IMR-90 (cell line): ENCODE measurements at regions not wholly inside any gene's neighbourhood (a gene's known extent, or its start where the extent isn't known, plus 50 kb on each side); places are given as distances from the start of the nearest gene placed in this dataset.

ENCODE experiments used
- ATAC-seq: fragments of 200-7000 bp; cut with Tn5 transposase; 2 replicates; pipeline ENCODE4 v1.9.1; 2020; ENCODE audit warnings: low read depth, mild to moderate bottlenecking, moderate library complexity
- BruUV-seq: library from RNA; stranded (reverse); fragments of 400-500 nt; replicated peaks from 2 replicates; lab custom pipeline; 2021; lab: Mats Ljungman, UMichigan
- CTCF ChIA-PET: fragments of 300-600 bp; formaldehyde crosslinking; extraction: SDS; loops from one replicate; lab custom pipeline; 2021; ENCODE audit warnings: antibody characterized with exemption; lab: Yijun Ruan, JAX
- POLR2A ChIA-PET: fragments of 300-600 bp; sonication (Branson Sonifier 250); formaldehyde crosslinking; loops from one replicate; lab custom pipeline; 2022; ENCODE audit warnings: antibody characterized with exemption; ENCODE audit not compliant: unreplicated experiment; lab: Charles Lee
- DNase-seq: peaks from one replicate; pipeline ENCODE4 v3.0.0; 2013
- H2AFZ ChIP-seq: replicated peaks from 2 replicates; pipeline ENCODE3; 2013; ENCODE audit warnings: low read length, mild to moderate bottlenecking; ENCODE audit not compliant: poor library complexity
- H2AK5ac ChIP-seq: 2 replicates; pipeline ENCODE4 v1.6.1; 2013; ENCODE audit warnings: low read depth, low read length, inconsistent platforms
- H2AK9ac ChIP-seq: replicated peaks from 2 replicates; pipeline ENCODE3; 2013; ENCODE audit warnings: mild to moderate bottlenecking, low read depth, low read length, moderate library complexity; ENCODE audit not compliant: poor library complexity
- H2BK120ac ChIP-seq: 2 replicates; pipeline ENCODE4 v1.6.1; 2013; ENCODE audit warnings: low read depth, low read length, inconsistent platforms
- H2BK15ac ChIP-seq: 3 replicates; pipeline ENCODE4 v1.6.1; 2013; ENCODE audit warnings: low read depth, low read length, inconsistent platforms
- H2BK20ac ChIP-seq: 2 replicates; pipeline ENCODE4 v1.6.1; 2013; ENCODE audit warnings: low read depth, mild to moderate bottlenecking, inconsistent platforms, low read length, moderate library complexity
- H2BK5ac ChIP-seq: 2 replicates; pipeline ENCODE4 v1.6.1; 2013; ENCODE audit warnings: mild to moderate bottlenecking, low read depth, low read length, inconsistent platforms; ENCODE audit not compliant: poor library complexity, severe bottlenecking
- H3K14ac ChIP-seq: replicated peaks from 2 replicates; pipeline ENCODE4 v1.6.1; 2013; ENCODE audit warnings: low read depth, low read length, inconsistent platforms
- H3K18ac ChIP-seq: 2 replicates; pipeline ENCODE4 v1.6.1; 2013; ENCODE audit warnings: low read depth, low read length, control low read depth
- H3K23ac ChIP-seq: 2 replicates; pipeline ENCODE4 v1.6.1; 2013; ENCODE audit warnings: low read depth, low read length, inconsistent platforms
- H3K27ac ChIP-seq: 2 replicates; pipeline ENCODE4 v1.5.1; 2013; ENCODE audit warnings: mild to moderate bottlenecking, control low read depth, low read length; ENCODE audit not compliant: insufficient read depth
- H3K27me3 ChIP-seq: 2 replicates; pipeline ENCODE4 v1.6.1; 2013; ENCODE audit warnings: low read length; ENCODE audit not compliant: control insufficient read depth, insufficient read depth
- H3K36me3 ChIP-seq: 2 replicates; pipeline ENCODE4 v1.6.1; 2013; ENCODE audit warnings: low read length, mixed read lengths; ENCODE audit not compliant: control insufficient read depth, insufficient read depth
- H3K4ac ChIP-seq: 2 replicates; pipeline ENCODE4 v1.6.1; 2013; ENCODE audit warnings: low read depth, low read length, inconsistent platforms
- H3K4me1 ChIP-seq: 2 replicates; pipeline ENCODE4 v1.6.1; 2013; ENCODE audit warnings: low read length, mixed read lengths; ENCODE audit not compliant: control insufficient read depth, insufficient read depth
- H3K4me2 ChIP-seq: 2 replicates; pipeline ENCODE4 v1.6.1; 2013; ENCODE audit warnings: low read depth, mild to moderate bottlenecking, control low read depth, low read length, moderate library complexity
- H3K4me3 ChIP-seq: 2 replicates; pipeline ENCODE4 v1.5.1; 2013; ENCODE audit warnings: low read depth, mild to moderate bottlenecking, control low read depth, low read length, moderate library complexity; ENCODE audit not compliant: insufficient read depth
- H3K56ac ChIP-seq: 2 replicates; pipeline ENCODE4 v1.6.1; 2013; ENCODE audit warnings: low read length, inconsistent platforms; ENCODE audit not compliant: insufficient read depth; ENCODE audit errors: extremely low read depth
- H3K79me1 ChIP-seq, 2 experiments: 2 replicates each; pipeline ENCODE4 v1.6.1; 2013; ENCODE audit warnings: low read length in 2 of 2, inconsistent platforms in 1 of 2, low read depth in 1 of 2
- H3K9ac ChIP-seq: 2 replicates; pipeline ENCODE4 v1.6.1; 2013; ENCODE audit warnings: low read depth, low read length, control low read depth
- H3K9me1 ChIP-seq: 2 replicates; pipeline ENCODE4 v1.6.1; 2013; ENCODE audit warnings: low read length, inconsistent platforms; ENCODE audit not compliant: insufficient read depth
- H3K9me3 ChIP-seq: 2 replicates; pipeline ENCODE4 v1.6.1; 2013; ENCODE audit warnings: low read length; ENCODE audit not compliant: control insufficient read depth, insufficient read depth
- H4K20me1 ChIP-seq: 2 replicates; pipeline ENCODE4 v1.6.1; 2013; ENCODE audit warnings: low read length, inconsistent platforms; ENCODE audit not compliant: insufficient read depth
- H4K5ac ChIP-seq: 2 replicates; pipeline ENCODE4 v1.6.1; 2013; ENCODE audit warnings: mild to moderate bottlenecking, low read depth, low read length, control low read depth
- H4K8ac ChIP-seq, 2 experiments: 2 replicates each; pipeline ENCODE4 v1.6.1; 2013; ENCODE audit warnings: low read depth in 2 of 2, low read length in 2 of 2, control low read depth in 1 of 2, inconsistent platforms in 1 of 2
- H4K91ac ChIP-seq: 2 replicates; pipeline ENCODE4 v1.6.1; 2013; ENCODE audit warnings: low read depth, low read length, inconsistent platforms; ENCODE audit not compliant: insufficient read depth
- CEBPB ChIP-seq: IDR thresholded peaks from 2 replicates; pipeline ENCODE4 v1.6.1; 2012; ENCODE audit warnings: low read depth, low read length, improper control_type of control experiment
- CHD1 ChIP-seq: IDR thresholded peaks from 2 replicates; pipeline ENCODE4 v1.6.1; 2012; ENCODE audit warnings: low read depth, low read length, improper control_type of control experiment
- MAFK ChIP-seq: IDR thresholded peaks from 2 replicates; pipeline ENCODE4 v1.6.1; 2012; ENCODE audit warnings: low read depth, low read length, improper control_type of control experiment
- MXI1 ChIP-seq: IDR thresholded peaks from 2 replicates; pipeline ENCODE4 v1.6.1; 2012; ENCODE audit warnings: low read depth, mild to moderate bottlenecking, low read length, moderate library complexity, borderline replicate concordance
- NFE2L2 ChIP-seq: fragments of 150-350 bp; IDR thresholded peaks from 2 replicates; pipeline ENCODE4 v1.6.1; 2016; ENCODE audit warnings: low read depth, mild to moderate bottlenecking, low read length
- POLR2A ChIP-seq: IDR thresholded peaks from 2 replicates; pipeline ENCODE4 v1.6.1; 2012; ENCODE audit warnings: mild to moderate bottlenecking, low read depth, low read length
- RAD21 ChIP-seq: IDR thresholded peaks from 2 replicates; pipeline ENCODE4 v1.6.1; 2012; ENCODE audit warnings: low read length, improper control_type of control experiment
- WGBS, 2 experiments: methylation state at CpG; one replicate each; pipeline versions ENCODE4 v1.1.5 to v1.1.7; 2013; ENCODE audit warnings: missing lambda C conversion rate in 2 of 2; ENCODE audit not compliant: insufficient read length in 1 of 2; ENCODE audit errors: extremely low coverage in 2 of 2; 5-methylcytosine and 5-hydroxymethylcytosine counted together
- dilution Hi-C: fragments of 300-500 bp; cut with HindIII; formaldehyde crosslinking; loops from one replicate; pipeline ENCODE4 v1.14.3; 2018; ENCODE audit warnings: low sequenced_read_pairs; ENCODE audit not compliant: unreplicated experiment
- in situ Hi-C: fragments of 300-500 bp; cut with MboI; formaldehyde crosslinking; loops from 3 replicates; pipeline ENCODE4 v1.14.3; 2019; ENCODE audit warnings: low sequenced_read_pairs, inconsistent platforms, mixed read lengths
- intact Hi-C: fragments of 100-400 bp; cut with micrococcal nuclease; formaldehyde crosslinking; loops from 2 replicates; pipeline ENCODE4 v1.10.0; 2022
- TF ChIP-seq, protein P1 (sequence below): conservative IDR thresholded peaks from 2 replicates; pipeline ENCODE4 v1.5.1; 2012; ENCODE audit warnings: mild to moderate bottlenecking, low read depth, low read length, improper control_type of control experiment

DNA sequence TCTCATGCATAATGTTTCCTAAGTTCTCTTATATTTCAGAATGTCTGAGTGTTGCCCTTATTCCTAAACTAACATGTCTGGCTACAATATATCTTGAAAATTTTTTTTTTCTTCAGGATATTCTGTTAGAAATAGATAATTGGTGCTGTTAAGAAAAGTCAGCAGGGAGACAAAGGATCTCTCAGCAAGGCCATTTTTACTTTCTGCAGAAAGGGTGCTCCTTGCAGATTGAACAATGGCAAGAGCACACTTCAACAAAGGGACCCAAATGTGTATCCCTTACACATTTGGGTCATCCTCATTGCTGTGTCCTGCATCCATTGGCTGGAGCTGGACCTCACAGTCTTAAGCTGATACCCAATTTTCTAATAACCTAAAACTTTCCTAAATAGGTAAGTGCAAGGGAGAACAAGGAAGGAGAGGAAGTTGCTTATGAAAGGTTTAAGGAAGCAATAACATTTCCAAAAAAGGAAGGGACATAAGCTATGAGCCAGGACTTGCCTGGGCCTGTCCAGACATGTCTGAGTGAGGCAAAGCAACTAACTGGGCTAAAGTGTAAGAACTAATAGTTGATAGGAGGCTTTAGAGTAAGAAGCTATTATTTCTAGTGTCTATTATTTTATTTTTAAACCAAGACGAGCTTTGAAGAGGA lies 429.6 kb downstream of the BCKDHB start (continued):
- no peak for TF ChIP-seq NFE2L2

GRCh38 chr6:80531681-80532619 lies 425.5 kb downstream of the BCKDHB start:
- Histone ChIP-seq H3K56ac (no peak overlapping the region), H3K4me3 (no peak overlapping the region), H3K79me1 (no peaks in the 10 kb centered on the region), H2BK5ac (peak overlapping the region; percentile 85), H3K9me3 (peaks cover 8% of the 10 kb centered on the region), H3K9ac (no peak overlapping the region), H2AFZ (no peak overlapping the region), H2BK15ac (peak overlapping the region; percentile 84; the same call in 1 of the 3 replicates), H3K14ac (peak overlapping the region; percentile 7; the same call in 1 of the 2 replicates), H3K36me3 (no peaks in the 10 kb centered on the region), H3K4me2 (no peak overlapping the region), H2AK5ac (no peak overlapping the region), H4K20me1 (no peaks in the 10 kb centered on the region), H2AK9ac (no peak overlapping the region), H4K91ac (peak overlapping the region; percentile 36; the same call in 1 of the 2 replicates), H3K27ac (no peak overlapping the region), H3K23ac (peak overlapping the region; percentile 3; the same call in 1 of the 2 replicates), H3K27me3 (no peaks in the 10 kb centered on the region), H4K8ac (peak overlapping the region in 1 of 2 experiments; percentile 56; a peak in 2 of 4 replicates), H2BK20ac (peak overlapping the region; percentile 91; the same call in 1 of the 2 replicates), H3K4ac (peak overlapping the region; percentile 14; the same call in 1 of the 2 replicates), H3K18ac (peak overlapping the region; percentile 48; the same call in 1 of the 2 replicates), H3K9me1 (0 out of 2 replicates have a peak, but pooled peaks cover 2% of the 10 kb centered on the region), H3K4me1 (peaks cover 3% of the 10 kb centered on the region; the same call in 1 of the 2 replicates), H4K5ac (peak overlapping the region; percentile 64; the same call in 1 of the 2 replicates), H2BK120ac (peak overlapping the region; percentile 68)
- peak; percentile 31 for DNase-seq
- intact Hi-C loops, result no loop called here
- dilution Hi-C loops, result no loop called here
- no CpG with 5 or more reads among the region's 4 CpGs for WGBS, 2 experiments
- TF ChIP-seq, protein P1, sequence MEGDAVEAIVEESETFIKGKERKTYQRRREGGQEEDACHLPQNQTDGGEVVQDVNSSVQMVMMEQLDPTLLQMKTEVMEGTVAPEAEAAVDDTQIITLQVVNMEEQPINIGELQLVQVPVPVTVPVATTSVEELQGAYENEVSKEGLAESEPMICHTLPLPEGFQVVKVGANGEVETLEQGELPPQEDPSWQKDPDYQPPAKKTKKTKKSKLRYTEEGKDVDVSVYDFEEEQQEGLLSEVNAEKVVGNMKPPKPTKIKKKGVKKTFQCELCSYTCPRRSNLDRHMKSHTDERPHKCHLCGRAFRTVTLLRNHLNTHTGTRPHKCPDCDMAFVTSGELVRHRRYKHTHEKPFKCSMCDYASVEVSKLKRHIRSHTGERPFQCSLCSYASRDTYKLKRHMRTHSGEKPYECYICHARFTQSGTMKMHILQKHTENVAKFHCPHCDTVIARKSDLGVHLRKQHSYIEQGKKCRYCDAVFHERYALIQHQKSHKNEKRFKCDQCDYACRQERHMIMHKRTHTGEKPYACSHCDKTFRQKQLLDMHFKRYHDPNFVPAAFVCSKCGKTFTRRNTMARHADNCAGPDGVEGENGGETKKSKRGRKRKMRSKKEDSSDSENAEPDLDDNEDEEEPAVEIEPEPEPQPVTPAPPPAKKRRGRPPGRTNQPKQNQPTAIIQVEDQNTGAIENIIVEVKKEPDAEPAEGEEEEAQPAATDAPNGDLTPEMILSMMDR, result no peak
- TF ChIP-seq POLR2A (no peak), CEBPB (no peak), MAFK (peak; percentile 66), RAD21 (no peak), NFE2L2 (no peak), CHD1 (no peak), MXI1 (no peak)
- ChIA-PET CTCF (no interaction called here), POLR2A (no interaction called here)
- BruUV-seq, result no TSS peak
- ATAC-seq, result peak; percentile 24; the same call in 1 of the 2 replicates
- in situ Hi-C loops, result no loop called here
